ENCODE measurements at regions not wholly inside any gene's neighbourhood (a gene's known extent, or its start where the extent isn't known, plus 50 kb on each side); places are given as distances from the start of the nearest gene placed in this dataset.
A peak's percentile ranks its signal among the peaks of the same experiment; 100 is the strongest.

- no peaks in the 10 kb centered on the region for H3K9me3 ChIP-seq
- H3K27ac ChIP-seq, result peak overlapping the region; percentile 14 to 58 (median 43)
- H3K4me3 ChIP-seq, result no peak overlapping the region
These were observed 904.7 kb upstream of the ACVR2A start for GRCh38 chr2:146939991-146940685.

GRCh38 chr2:146934921-146935320, 909.9 kb upstream of the ACVR2A start:
- TF ChIP-seq POLR2A (IDR thresholded peaks at IDR 0.05), result no peak
- TF ChIP-seq POLR2AphosphoS5 (IDR thresholded peaks at IDR 0.05), result no peak
- TF ChIP-seq CTCF (IDR thresholded peaks at IDR 0.05), result no peak
- no peak for TF ChIP-seq EP300 (IDR thresholded peaks at IDR 0.05)
- H3K4me1 ChIP-seq, result peaks cover 0 to 10% (median 7%) of the 10 kb centered on the region in 4 donors
- no peak overlapping the region for H3K27ac ChIP-seq
- WGBS, 2 donors, result 62 to 73% methylated on average over 1 of the region's 1 CpG
- no peaks in the 10 kb centered on the region for H3K27me3 ChIP-seq
- peaks cover 0 to 4% (median 1%) of the 10 kb centered on the region in 4 donors for H3K9me3 ChIP-seq
- DNase-seq, result no peak
- H3K36me3 ChIP-seq, result no peaks in the 10 kb centered on the region
- no peak overlapping the region for H3K4me3 ChIP-seq
- intact Hi-C loops (cut with DNase I), result no loop called here

More at GRCh38 chr2:146939991-146940685, 904.7 kb upstream of the ACVR2A start:
- TF ChIP-seq POLR2A (IDR thresholded peaks at IDR 0.05) (no peak), CTCF (IDR thresholded peaks at IDR 0.05) (no peak), POLR2AphosphoS5 (IDR thresholded peaks at IDR 0.05) (peak in 2 of 4 donors; percentile 6 to 14), EP300 (IDR thresholded peaks at IDR 0.05) (no peak)
- peaks cover 0 to 20% (median 10%) of the 10 kb centered on the region in 4 donors for H3K4me1 ChIP-seq
- no peaks in the 10 kb centered on the region for H3K27me3 ChIP-seq
- intact Hi-C loops (cut with DNase I), result no loop called here
- no peaks in the 10 kb centered on the region for H3K36me3 ChIP-seq
- 58 to 66% methylated on average over 5 of the region's 5 CpGs for WGBS, 2 donors
- DNase-seq, result no peak

- no peak for DNase-seq
- Histone ChIP-seq H3K27me3 (no peaks in the 10 kb centered on the region), H3K4me1 (no peaks in the 10 kb centered on the region), H3K9me3 (peaks cover 0 to 4% (median 1%) of the 10 kb centered on the region in 4 donors), H3K4me3 (no peak overlapping the region), H3K27ac (no peak overlapping the region), H3K36me3 (no peaks in the 10 kb centered on the region)
- intact Hi-C loops (cut with DNase I), result no loop called here
- TF ChIP-seq POLR2AphosphoS5 (IDR thresholded peaks at IDR 0.05) (no peak), POLR2A (IDR thresholded peaks at IDR 0.05) (no peak), EP300 (IDR thresholded peaks at IDR 0.05) (no peak), CTCF (IDR thresholded peaks at IDR 0.05) (no peak)
- 61 to 73% methylated on average over 5 of the region's 5 CpGs for WGBS, 2 donors
These were observed 913.7 kb upstream of the ACVR2A start for GRCh38 chr2:146931109-146931508.

GRCh38 chr2:146927080-146927711, 917.6 kb upstream of the ACVR2A start:
- TF ChIP-seq POLR2AphosphoS5 (IDR thresholded peaks at IDR 0.05) (no peak), CTCF (IDR thresholded peaks at IDR 0.05) (peak; percentile 31 to 61 (median 39)), POLR2A (IDR thresholded peaks at IDR 0.05) (no peak)
- WGBS, 2 donors, result 18 to 35% methylated on average over 3 of the region's 3 CpGs
- H3K9me3 ChIP-seq, result no peaks in the 10 kb centered on the region
- intact Hi-C loops (cut with DNase I), result loop anchor here (1.0 kb wide), 1 partner anchor 983 kb away; no protein-coding TSS in a partner anchor
- H3K4me1 ChIP-seq, result no peaks in the 10 kb centered on the region
- H3K27me3 ChIP-seq, result no peaks in the 10 kb centered on the region
- peak overlapping the region in 1 of 4 donors; percentile 20 for H3K27ac ChIP-seq
- no peak overlapping the region for H3K4me3 ChIP-seq
- DNase-seq, result peak; percentile 81
- H3K36me3 ChIP-seq, result no peaks in the 10 kb centered on the region

All from sigmoid colon (tissue), 6 donors.